K562 (cell line): ENCODE measurements at regions not wholly inside any gene's neighbourhood (a gene's known extent, or its start where the extent isn't known, plus 50 kb on each side); places are given as distances from the start of the nearest gene placed in this dataset.

ENCODE experiments used
- CTBP1 ChIP-seq: fragments of 450-650 bp; IDR thresholded peaks from 2 replicates; pipeline ENCODE4 v1.6.1; 2016; ENCODE audit warnings: borderline replicate concordance
- HNRNPLL ChIP-seq: fragments of 200-400 bp; formaldehyde crosslinking; IDR thresholded peaks from 2 replicates; pipeline ENCODE4 v1.6.1; 2017; ENCODE audit warnings: low read length, low read depth, mild to moderate bottlenecking; ENCODE audit not compliant: poor library complexity, severe bottlenecking
- KAT2B ChIP-seq: IDR thresholded peaks from one replicate; pipeline ENCODE4 v1.6.1; 2012; ENCODE audit warnings: low read depth, mild to moderate bottlenecking, control low read depth, inconsistent platforms, low read length, moderate library complexity
- LARP7 ChIP-seq: fragments of 450-650 bp; IDR thresholded peaks from 2 replicates; pipeline ENCODE4 v1.6.1; 2016
- MAFG ChIP-seq: fragments of 450-650 bp; conservative IDR thresholded peaks from 2 replicates; pipeline ENCODE4 v1.6.1; 2016; ENCODE audit warnings: missing genetic modification characterization, missing compliant biosample characterization
- MAFK ChIP-seq: IDR thresholded peaks from 2 replicates; pipeline ENCODE4 v1.6.1; 2011; ENCODE audit warnings: low read length, improper control_type of control experiment
- POLR2B ChIP-seq: fragments of 450-650 bp; IDR thresholded peaks from 2 replicates; pipeline ENCODE4 v1.6.1; 2018; ENCODE audit warnings: low read depth; ENCODE audit not compliant: partially characterized antibody
- RNF2 ChIP-seq: sonication (generic); IDR thresholded peaks from 2 replicates; pipeline ENCODE4 v1.6.1; 2016
- SNRNP70 ChIP-seq: fragments of 200-400 bp; formaldehyde crosslinking; optimal IDR thresholded peaks from 2 replicates; pipeline ENCODE3; 2017; ENCODE audit warnings: low read depth, low read length
- ZBTB17 ChIP-seq: fragments of 450-650 bp; formaldehyde crosslinking; IDR thresholded peaks from 2 replicates; pipeline ENCODE4 v1.4.0; 2020; ENCODE audit warnings: mild to moderate bottlenecking
- ZKSCAN1 ChIP-seq: fragments of 150-350 bp; IDR thresholded peaks from 2 replicates; pipeline ENCODE4 v1.6.1; 2016; ENCODE audit warnings: low read depth, low read length
- ZNF311 ChIP-seq: fragments of 250-450 bp; sonication (Bioruptor Pico); IDR thresholded peaks from 2 replicates; pipeline ENCODE4 v1.4.0; 2020; ENCODE audit warnings: mild to moderate bottlenecking, moderate library complexity
- ZNF354B ChIP-seq: fragments of 250-450 bp; sonication (Bioruptor Pico); IDR thresholded peaks from 2 replicates; pipeline ENCODE4 v1.4.0; 2020
- TF ChIP-seq, protein P1 (sequence below): fragments of 250-450 bp; sonication (Bioruptor Pico); IDR thresholded peaks from 2 replicates; pipeline ENCODE4 v1.5.0; 2021; ENCODE audit warnings: mild to moderate bottlenecking, moderate library complexity
- TF ChIP-seq, protein P2 (sequence below): fragments of 450-650 bp; formaldehyde crosslinking; conservative IDR thresholded peaks from 2 replicates; pipeline ENCODE4 v1.4.0; 2022; ENCODE audit warnings: mild to moderate bottlenecking, missing genetic modification characterization

DNA sequence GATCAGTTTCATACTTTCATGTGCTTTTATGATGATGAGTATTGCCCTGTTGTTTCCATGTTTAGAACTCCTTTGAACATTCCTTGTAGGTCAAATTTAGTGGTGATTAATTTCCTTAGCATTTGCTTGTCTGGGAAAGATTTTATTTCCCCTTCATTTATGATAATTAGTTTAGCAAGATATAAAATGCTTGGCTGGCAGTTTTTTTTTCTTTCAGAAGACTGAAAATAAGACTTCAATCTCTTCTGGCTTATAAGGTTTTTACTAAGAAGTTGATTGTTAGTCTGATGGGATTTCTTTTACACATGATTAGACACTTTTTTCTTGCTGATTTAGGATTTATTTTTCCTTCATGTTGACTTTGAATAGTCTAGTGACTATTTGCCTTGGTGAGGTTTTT, 238.9 kb upstream of the ADCY2 start (continued):
- TF ChIP-seq, protein P1, sequence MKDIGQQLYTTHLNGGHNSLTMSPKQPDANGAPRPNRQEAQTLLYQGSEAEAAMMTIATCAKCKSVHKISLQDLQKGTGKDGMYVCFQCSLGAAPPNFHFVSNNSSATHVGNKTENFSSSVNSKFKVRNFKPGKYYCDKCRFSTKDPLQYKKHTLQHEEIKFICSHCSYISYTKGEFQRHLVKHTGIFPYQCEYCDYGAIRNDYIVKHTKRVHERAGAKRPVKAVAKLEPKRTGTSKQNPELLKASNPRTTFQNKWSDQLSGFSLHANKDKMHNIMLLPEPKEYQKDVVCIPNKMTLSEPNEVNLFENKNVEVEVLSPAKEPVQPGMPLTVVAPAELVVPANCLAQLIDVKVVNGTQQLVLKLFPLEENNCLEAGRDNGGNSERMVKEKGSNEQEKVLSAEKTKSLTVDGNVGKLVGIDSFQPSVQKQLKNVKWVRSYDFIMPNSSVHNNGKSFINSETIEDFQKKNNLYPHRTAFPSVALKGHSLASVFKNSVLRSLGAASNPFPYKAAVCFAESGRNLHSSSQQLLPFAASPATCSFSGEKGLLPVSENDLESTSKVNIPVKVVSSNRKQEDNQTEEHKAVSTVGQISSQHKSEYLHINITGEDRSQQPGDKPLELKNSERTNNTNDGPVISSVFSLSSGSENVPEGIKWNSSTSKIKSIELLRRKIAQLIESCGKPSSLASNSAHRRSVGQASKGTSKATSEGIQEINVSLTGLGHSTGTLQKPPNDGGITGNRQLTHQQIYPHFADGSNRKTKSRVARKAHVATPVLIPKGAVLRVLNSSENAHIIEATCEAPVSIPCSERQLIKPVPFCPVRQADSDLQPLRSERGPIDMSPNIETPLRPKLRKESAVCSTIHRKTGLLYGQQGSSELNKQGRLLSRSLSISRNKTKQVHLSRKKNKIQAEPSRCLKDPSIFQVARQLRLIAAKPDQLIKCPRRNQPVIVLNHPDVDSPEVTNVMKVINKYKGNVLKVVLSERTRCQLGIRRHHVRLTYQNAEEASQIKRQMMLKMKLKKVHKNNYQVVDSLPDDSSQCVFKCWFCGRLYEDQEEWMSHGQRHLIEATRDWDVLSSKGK = no peak
- TF ChIP-seq RNF2 = no peak
- peak; percentile 44; the same call in 1 of the 2 replicates for TF ChIP-seq MAFG (tag)
- TF ChIP-seq KAT2B = no peak
- no peak for TF ChIP-seq ZKSCAN1
- no peak for TF ChIP-seq SNRNP70
- TF ChIP-seq POLR2B = no peak
- no peak for TF ChIP-seq CTBP1
- no peak for TF ChIP-seq ZBTB17 (CRISPR knock-in tag)
- TF ChIP-seq MAFK = peak; percentile 47
- TF ChIP-seq LARP7 = no peak
- TF ChIP-seq HNRNPLL = no peak
- TF ChIP-seq ZNF311 (CRISPR knock-in tag) = no peak
- no peak for TF ChIP-seq ZNF354B (CRISPR knock-in tag)
- TF ChIP-seq, protein P2, sequence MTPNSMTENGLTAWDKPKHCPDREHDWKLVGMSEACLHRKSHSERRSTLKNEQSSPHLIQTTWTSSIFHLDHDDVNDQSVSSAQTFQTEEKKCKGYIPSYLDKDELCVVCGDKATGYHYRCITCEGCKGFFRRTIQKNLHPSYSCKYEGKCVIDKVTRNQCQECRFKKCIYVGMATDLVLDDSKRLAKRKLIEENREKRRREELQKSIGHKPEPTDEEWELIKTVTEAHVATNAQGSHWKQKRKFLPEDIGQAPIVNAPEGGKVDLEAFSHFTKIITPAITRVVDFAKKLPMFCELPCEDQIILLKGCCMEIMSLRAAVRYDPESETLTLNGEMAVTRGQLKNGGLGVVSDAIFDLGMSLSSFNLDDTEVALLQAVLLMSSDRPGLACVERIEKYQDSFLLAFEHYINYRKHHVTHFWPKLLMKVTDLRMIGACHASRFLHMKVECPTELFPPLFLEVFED (CRISPR knock-in tag) = no peak
